ENCODE measurements at regions not wholly inside any gene's neighbourhood (a gene's known extent, or its start where the extent isn't known, plus 50 kb on each side); places are given as distances from the start of the nearest gene placed in this dataset.
A peak's percentile ranks its signal among the peaks of the same experiment; 100 is the strongest.
"Not testable (repeated sequence)": the region's sequence is repeated elsewhere in the genome, so short reads cannot be mapped to it uniquely, and the experiment has no call there.

- not testable (repeated sequence) for H3K4me2 ChIP-seq (ENCODE audit: low read length); H3K36me3 ChIP-seq (ENCODE audit: insufficient read depth, low read length); FAIRE-seq; H2AFZ ChIP-seq (ENCODE audit: low read depth, low read length); H3K4me1 ChIP-seq (ENCODE audit: insufficient read depth, low read length); H3K4me1 Mint-ChIP-seq (ENCODE audit: low read depth, unreplicated experiment); H3K27me3 Mint-ChIP-seq (ENCODE audit: low read depth, unreplicated experiment); H3K79me2 ChIP-seq (ENCODE audit: insufficient read depth, low read length); H3K9me3 Mint-ChIP-seq (ENCODE audit: unreplicated experiment); H3K4me3 ChIP-seq (ENCODE audit: insufficient read depth, low read depth, low read length); H4K20me1 ChIP-seq (ENCODE audit: insufficient read depth, low read length); H3K27ac ChIP-seq (ENCODE audit: low read depth, low read length); H3K27ac Mint-ChIP-seq (ENCODE audit: unreplicated experiment); H3K27me3 ChIP-seq (ENCODE audit: insufficient read depth, low read length); H3K4me3 Mint-ChIP-seq (ENCODE audit: unreplicated experiment); H3K36me3 Mint-ChIP-seq (ENCODE audit: low read depth, unreplicated experiment); H3K9me3 ChIP-seq (ENCODE audit: insufficient read depth, low read depth, low read length); H3K9ac ChIP-seq (ENCODE audit: low read length); DNase-seq (ENCODE audit: low read depth)
Measured at GRCh38 chrX:74358013-74358412, 54.0 kb downstream of the ZCCHC13 start.

DNA sequence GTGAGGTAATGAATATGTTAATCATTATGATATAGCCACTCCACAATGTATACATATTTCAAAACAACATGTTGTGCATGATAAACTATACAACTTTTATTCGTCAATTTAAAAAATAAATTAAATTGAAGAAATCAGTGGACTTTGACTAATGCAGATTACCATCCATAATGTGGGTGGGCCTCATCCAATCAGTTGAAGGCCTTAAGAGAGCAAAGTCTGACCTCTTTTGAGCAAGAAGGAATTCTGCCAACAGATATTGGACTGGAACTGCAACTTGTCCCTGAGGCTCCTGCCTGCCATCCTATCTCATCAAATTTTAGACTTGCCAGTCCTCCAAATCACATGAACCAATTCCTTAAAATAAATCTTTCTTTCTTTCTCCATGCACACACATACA is 57.4 kb upstream of the SLC16A2 start:
- no peak overlapping the region for H3K27ac ChIP-seq (ENCODE audit: low read depth, low read length)
- peaks cover 2% of the 10 kb centered on the region for H3K27me3 ChIP-seq (ENCODE audit: insufficient read depth, low read length)
- H3K4me3 ChIP-seq (ENCODE audit: insufficient read depth, low read depth, low read length): no peak overlapping the region
- no peak for FAIRE-seq
- H3K36me3 Mint-ChIP-seq (ENCODE audit: low read depth, unreplicated experiment): no peaks in the 10 kb centered on the region
- no peaks in the 10 kb centered on the region for H3K4me1 Mint-ChIP-seq (ENCODE audit: low read depth, unreplicated experiment)
- H3K9ac ChIP-seq (ENCODE audit: low read length): no peak overlapping the region
- no peaks in the 10 kb centered on the region for H3K36me3 ChIP-seq (ENCODE audit: insufficient read depth, low read length)
- no peak overlapping the region for H2AFZ ChIP-seq (ENCODE audit: low read depth, low read length)
- no peaks in the 10 kb centered on the region for H3K27me3 Mint-ChIP-seq (ENCODE audit: low read depth, unreplicated experiment)
- no peak for DNase-seq (ENCODE audit: low read depth)
- no peak overlapping the region for H3K4me2 ChIP-seq (ENCODE audit: low read length)
- H4K20me1 ChIP-seq (ENCODE audit: insufficient read depth, low read length): no peaks in the 10 kb centered on the region
- no peak for TF ChIP-seq CTCF (IDR thresholded peaks at IDR 0.05; ENCODE audit: insufficient read depth, low read depth, low read length)
- TF ChIP-seq EZH2 (IDR thresholded peaks at IDR 0.05; ENCODE audit: insufficient read depth, low read length): no peak
- no peaks in the 10 kb centered on the region for H3K4me1 ChIP-seq (ENCODE audit: insufficient read depth, low read length)
- H3K9me3 ChIP-seq (ENCODE audit: insufficient read depth, low read depth, low read length): no peaks in the 10 kb centered on the region
- H3K9me3 Mint-ChIP-seq (ENCODE audit: unreplicated experiment): no peaks in the 10 kb centered on the region
- no peak overlapping the region for H3K4me3 Mint-ChIP-seq (ENCODE audit: unreplicated experiment)
- no peak overlapping the region for H3K27ac Mint-ChIP-seq (ENCODE audit: unreplicated experiment)
- no peaks in the 10 kb centered on the region for H3K79me2 ChIP-seq (ENCODE audit: insufficient read depth, low read length)

- H3K27me3 Mint-ChIP-seq (ENCODE audit: low read depth, unreplicated experiment): no peaks in the 10 kb centered on the region
- no peak overlapping the region for H3K27ac Mint-ChIP-seq (ENCODE audit: unreplicated experiment)
- Histone ChIP-seq H4K20me1 (ENCODE audit: insufficient read depth, low read length) (no peaks in the 10 kb centered on the region), H2AFZ (ENCODE audit: low read depth, low read length) (no peak overlapping the region), H3K27ac (ENCODE audit: low read depth, low read length) (no peak overlapping the region), H3K4me3 (ENCODE audit: insufficient read depth, low read depth, low read length) (no peak overlapping the region), H3K9ac (ENCODE audit: low read length) (no peak overlapping the region), H3K4me2 (ENCODE audit: low read length) (no peak overlapping the region), H3K27me3 (ENCODE audit: insufficient read depth, low read length) (peaks cover 2% of the 10 kb centered on the region), H3K79me2 (ENCODE audit: insufficient read depth, low read length) (no peaks in the 10 kb centered on the region), H3K9me3 (ENCODE audit: insufficient read depth, low read depth, low read length) (no peaks in the 10 kb centered on the region), H3K36me3 (ENCODE audit: insufficient read depth, low read length) (no peaks in the 10 kb centered on the region), H3K4me1 (ENCODE audit: insufficient read depth, low read length) (no peaks in the 10 kb centered on the region)
- TF ChIP-seq CTCF (IDR thresholded peaks at IDR 0.05; ENCODE audit: insufficient read depth, low read depth, low read length): no peak
- TF ChIP-seq EZH2 (IDR thresholded peaks at IDR 0.05; ENCODE audit: insufficient read depth, low read length): no peak
- H3K4me1 Mint-ChIP-seq (ENCODE audit: low read depth, unreplicated experiment): peaks cover 8% of the 10 kb centered on the region
- no peaks in the 10 kb centered on the region for H3K9me3 Mint-ChIP-seq (ENCODE audit: unreplicated experiment)
- DNase-seq (ENCODE audit: low read depth) (no peak), FAIRE-seq (peak; percentile 91)
- no peaks in the 10 kb centered on the region for H3K36me3 Mint-ChIP-seq (ENCODE audit: low read depth, unreplicated experiment)
- H3K4me3 Mint-ChIP-seq (ENCODE audit: unreplicated experiment): no peak overlapping the region
Measured at GRCh38 chrX:74369666-74370065, 51.6 kb upstream of the SLC16A2 start.

All from astrocyte (in vitro differentiated cells and primary cell).